Prostate gland (tissue), 2 donors: ENCODE measurements at regions not wholly inside any gene's neighbourhood (a gene's known extent, or its start where the extent isn't known, plus 50 kb on each side); places are given as distances from the start of the nearest gene placed in this dataset.

Experiments
- small RNA-seq, 2 donors: library from RNA; depleted of rRNA; stranded (forward); fragments of <200 nt; gene quantifications; one replicate each; pipeline ENCODE3, GENCODE V24; 2016

Small RNA genes in the stretch of these regions (small RNA-seq; reads per million reads assigned to genes)
- 0 reads per million in 2 donors for gene RNU6-929P
